HL-60/S4 treated with phorbol 12-myristate 13-acetate at 8.2 ng/mL for 4 days and 3 days (cell line): ENCODE measurements at regions not wholly inside any gene's neighbourhood (a gene's known extent, or its start where the extent isn't known, plus 50 kb on each side); places are given as distances from the start of the nearest gene placed in this dataset.

ENCODE experiments used
- in situ Hi-C: fragments of 300-500 bp; cut with MboI; formaldehyde crosslinking; loops from 2 replicates; pipeline ENCODE4 v1.15.0; 2022; ENCODE audit warnings: low sequenced_read_pairs

DNA sequence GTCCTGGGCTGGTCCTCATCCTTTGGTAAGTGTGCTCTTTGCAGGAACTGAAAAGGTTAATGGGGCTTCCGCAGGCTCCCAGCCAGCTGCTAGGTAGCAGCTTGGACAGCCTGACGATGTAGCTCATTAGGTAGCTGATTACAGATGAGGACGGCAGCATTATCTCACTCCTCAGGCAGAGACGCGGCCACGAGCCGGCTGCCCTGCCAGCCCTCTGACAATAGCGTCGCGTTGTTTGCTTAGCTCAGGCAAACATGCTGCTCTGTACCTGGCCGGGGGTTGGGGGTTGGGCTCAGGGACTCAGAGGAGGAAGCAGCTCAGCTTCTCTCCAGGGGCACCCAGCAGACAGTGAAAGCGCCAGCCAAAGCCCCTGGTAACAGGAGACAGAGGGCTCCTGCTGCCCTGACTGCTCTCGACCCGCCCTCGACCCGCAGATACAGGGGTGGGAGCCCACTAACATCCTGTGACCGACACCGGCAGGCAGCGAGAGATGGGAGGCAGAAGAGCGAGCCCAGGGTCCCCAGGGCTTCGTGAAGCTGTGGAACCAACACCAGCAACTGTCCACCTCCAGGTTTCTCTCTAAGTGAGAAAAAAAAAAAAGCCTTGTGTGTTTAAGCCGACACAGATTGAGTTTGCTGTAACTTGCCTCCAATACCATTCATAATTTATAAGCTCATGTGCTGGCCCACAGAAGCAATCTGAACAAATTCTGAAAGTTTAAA, 53.4 kb upstream of the DLK1 start:
- in situ Hi-C loops, result no loop called here

DNA sequence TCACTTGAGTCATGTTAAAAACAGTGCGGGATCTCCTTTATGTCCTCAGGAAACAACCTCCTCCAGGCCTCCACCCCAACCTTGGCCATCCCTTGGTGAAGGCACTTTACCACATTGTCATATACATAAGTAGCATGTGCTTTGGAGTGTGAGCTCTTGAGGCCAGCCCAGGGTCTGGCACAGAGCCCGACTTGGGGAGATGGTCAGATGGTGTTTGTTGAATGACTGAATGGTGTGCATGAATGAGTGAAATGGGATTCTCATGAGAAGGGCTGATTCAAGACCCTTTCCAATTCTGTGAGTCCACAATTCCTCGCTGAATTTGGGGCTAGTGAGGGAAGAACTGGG, 52.9 kb upstream of the DLK1 start:
- in situ Hi-C loops, result no loop called here

DNA sequence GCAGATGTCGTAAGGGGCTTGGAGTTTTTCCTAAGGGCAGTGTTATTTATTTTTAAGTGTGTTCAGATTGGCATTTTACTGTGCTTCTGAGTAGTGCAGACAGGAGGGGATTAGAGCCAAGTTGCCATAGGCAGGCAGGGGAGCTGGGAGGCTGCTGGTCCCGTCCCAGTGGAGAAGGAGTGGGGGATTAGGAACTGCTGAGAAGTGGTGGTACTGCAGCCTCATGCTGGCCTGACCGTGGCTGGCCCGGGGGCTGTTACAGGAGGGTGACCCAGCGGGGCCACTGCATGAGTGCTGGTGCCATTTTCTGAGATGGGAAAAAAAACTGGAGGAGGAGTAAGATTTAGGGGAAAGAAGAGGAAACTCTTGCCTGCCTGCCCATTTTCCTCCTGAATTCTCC, 52.3 kb upstream of the DLK1 start:
- in situ Hi-C loops, result no loop called here

DNA sequence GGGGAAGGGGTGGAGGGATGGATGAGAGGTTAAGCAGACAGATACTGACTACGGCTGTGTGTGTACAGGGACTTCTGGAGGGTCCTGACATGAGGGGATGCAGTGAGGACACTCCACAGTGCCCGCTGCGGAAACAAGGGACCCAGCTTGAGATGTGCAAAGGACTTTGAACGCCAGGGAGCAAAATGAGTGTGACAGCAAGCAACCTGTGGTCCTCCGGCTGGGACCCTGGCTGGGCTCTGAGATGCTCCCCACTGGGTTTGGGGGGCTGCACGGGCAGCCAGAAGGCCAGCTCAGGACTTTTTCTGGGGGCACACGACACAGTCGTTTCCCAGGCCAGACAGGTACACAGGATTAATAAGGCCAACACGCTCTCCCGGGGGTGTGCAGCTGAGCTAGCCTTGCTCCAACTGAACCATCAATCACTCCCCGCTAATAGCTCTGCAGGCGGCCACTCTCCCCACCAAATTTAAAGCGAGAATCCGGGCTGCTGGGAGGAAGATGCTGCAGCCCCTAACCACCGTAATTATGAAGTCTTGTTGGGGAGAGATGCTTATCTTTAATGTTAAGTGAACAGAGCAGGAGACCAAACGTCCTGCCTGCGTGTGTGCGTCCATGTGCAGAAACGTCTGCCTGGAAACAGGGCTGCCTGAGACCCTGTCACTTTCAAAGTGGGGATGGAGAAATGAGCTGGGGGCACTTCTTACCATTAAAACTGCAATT, 51.6 kb upstream of the DLK1 start:
- in situ Hi-C loops, result no loop called here

DNA sequence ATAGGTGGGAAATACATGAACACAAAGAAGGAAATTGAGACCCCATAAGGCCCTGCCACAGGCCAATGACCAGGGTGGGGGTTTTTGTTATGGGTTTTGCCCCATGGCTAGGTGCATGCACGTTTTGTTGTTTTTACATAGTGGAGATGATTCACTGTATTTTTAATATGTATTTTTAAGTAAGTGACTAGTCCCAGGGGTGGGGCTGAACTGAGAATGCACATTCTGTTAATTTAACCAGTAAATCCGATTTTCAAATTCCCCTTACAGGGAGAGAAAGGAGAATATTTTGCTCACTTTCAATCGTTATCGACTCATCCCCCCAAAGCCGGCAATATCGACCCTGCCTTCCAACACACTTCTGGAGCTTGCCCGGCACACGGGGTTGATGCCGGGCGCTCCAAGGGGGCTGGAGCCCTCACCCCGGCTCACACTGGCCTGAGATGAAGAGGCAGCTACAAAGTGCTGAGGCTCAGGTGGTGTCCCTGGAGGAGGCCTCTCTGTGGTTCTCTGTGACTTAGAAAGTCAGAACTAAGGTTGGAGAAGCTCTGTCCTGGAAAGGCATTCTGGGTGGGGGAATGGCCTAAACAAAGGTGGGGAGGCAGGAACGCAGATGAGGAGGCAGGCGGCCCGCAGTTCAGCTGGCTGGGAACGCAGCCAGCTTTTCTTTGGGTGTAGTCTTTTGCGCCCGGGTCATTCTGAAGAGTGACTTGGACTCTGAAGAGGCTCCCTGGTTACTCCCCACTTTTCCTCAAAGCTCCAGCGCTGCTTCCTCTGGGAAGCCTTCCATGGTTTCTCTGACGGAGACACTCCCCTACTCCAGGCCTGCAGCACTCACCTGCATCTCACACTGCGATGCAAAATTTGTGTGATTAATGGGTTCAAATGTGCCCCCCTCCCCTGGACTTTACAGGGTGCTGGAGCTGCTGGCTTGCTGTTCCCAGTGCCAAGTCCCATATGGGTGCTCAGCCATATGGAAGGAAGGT, 50.7 kb upstream of the DLK1 start:
- in situ Hi-C loops, result no loop called here
